Fibroblast of the aortic adventitia (primary cell): ENCODE measurements at regions not wholly inside any gene's neighbourhood (a gene's known extent, or its start where the extent isn't known, plus 50 kb on each side); places are given as distances from the start of the nearest gene placed in this dataset.

Experiments used
- DNase-seq: peaks from one replicate; pipeline ENCODE4 v3.0.0-alpha.2; 2010; ENCODE audit warnings: low read depth
- H3K4me3 ChIP-seq: 2 replicates; pipeline ENCODE4 v1.5.1; 2011; ENCODE audit warnings: low read depth, mild to moderate bottlenecking, control low read depth, low read length, moderate library complexity
- CTCF ChIP-seq: IDR thresholded peaks from 2 replicates; pipeline ENCODE4 v1.5.1; 2011; ENCODE audit warnings: mild to moderate bottlenecking, low read length, control low read depth, inconsistent platforms; ENCODE audit not compliant: insufficient read depth

DNA sequence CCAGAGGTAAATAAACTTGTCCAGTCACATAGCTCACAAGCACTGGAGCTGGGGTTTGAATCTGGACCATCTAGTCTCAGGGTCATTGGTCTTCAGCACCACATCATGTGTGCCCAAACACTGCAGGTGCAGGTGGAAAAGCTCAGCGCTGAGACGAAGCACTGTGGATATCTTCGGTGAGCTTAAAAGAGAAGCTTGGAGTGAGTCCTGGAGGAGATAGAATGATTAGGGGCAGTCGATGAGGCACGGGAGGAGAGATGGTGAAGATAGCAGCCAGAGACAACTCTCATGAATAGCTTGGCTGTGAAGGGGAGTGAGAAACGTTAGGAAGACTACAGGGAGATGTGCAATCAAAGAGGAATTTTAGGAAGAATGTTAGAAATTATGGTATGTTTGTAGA lies 389.3 kb downstream of the FGF9 start:
- no peak for TF ChIP-seq CTCF
- DNase-seq, result no peak
- no peak overlapping the region for H3K4me3 ChIP-seq

DNA sequence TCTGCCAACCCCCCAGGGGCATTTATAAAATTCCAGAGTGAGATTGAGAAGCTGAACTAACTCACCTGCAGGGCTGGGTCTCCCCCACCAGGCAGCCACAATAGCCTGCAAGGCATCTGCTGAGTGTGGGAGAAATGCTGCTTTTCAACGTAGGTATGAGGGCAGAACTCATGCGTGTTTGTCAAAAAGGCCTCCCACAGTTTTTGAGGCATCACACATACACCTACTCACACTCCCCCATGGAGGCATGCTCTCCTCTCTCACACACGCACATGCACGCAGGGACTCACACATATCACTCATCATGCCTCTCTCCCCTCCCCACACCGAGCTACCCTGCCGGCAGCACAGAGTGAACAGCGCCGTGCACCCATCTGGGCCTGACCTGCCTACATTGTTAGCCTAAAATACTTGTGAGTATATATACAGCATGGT lies 390.5 kb downstream of the FGF9 start:
- H3K4me3 ChIP-seq, result no peak overlapping the region
- DNase-seq, result no peak
- no peak for TF ChIP-seq CTCF

DNA sequence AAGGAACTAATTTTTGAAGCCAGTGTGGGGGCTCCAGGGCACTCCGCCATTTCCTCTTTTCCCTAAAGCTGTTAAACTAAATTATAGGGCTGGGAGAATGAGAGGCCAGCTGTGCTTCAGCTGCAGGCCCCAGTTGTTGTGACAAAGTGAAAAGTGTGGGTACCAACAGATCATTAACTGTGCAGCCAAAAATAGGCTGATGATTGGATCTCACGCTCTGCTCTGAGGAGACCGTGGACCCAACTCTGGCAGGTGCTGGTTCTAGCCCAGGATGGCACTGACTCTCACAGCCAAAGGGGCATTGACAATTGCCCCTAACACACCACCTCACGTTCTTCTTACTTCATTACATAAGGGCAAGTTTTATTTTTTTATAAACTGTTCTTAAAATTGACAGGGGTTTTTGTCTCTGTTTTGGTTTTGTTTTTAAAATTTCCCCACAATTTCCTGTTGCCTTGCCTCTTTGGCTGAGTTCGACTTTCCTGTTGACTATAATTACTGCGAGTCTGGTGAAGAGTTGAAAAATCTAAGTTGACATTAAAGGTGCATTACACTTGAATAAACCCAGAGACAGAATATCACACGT lies 391.0 kb downstream of the FGF9 start:
- no peak for TF ChIP-seq CTCF
- no peak for DNase-seq
- H3K4me3 ChIP-seq, result no peak overlapping the region

- peak; percentile 4 for DNase-seq
- no peak for TF ChIP-seq CTCF
- no peak overlapping the region for H3K4me3 ChIP-seq
These were observed 391.8 kb downstream of the FGF9 start for GRCh38 chr13:22062478-22063205.

DNA sequence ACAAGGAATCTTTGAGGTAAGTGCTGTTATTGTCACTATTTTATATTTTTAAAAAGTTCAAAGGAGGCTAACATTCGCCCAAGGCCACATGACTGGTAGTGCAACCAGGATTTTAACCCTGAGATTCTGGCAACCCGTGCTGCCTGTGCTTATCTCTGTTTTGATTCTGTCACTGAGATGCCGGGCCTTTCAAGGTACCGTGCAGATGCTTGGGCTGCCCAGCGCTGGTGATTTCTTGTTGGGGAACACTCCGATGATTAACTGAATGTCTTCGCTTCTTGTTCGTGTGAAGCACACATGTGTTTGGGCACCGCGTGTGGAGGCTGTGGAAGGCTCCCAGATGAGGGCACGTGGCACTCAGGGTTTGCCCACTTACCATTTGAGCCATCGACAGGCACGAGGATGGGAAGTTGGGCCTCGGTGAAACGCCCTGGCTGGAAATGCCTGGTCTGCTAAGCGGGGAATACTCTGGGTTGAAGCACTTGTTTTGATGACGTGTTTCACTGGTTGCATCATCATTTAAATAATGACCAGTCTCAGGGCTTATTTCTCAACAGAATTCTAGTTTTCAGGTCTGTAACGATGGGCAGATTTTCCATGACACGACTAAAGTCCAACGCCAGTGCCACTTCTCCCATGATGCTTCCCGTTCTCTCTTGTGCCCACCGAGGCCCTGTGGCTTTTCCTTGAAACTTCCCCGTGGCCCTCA lies 392.7 kb downstream of the FGF9 start:
- no peak overlapping the region for H3K4me3 ChIP-seq
- no peak for DNase-seq
- no peak for TF ChIP-seq CTCF

- no peak overlapping the region for H3K4me3 ChIP-seq
- peak; percentile 2 for DNase-seq
- TF ChIP-seq CTCF, result no peak
These were observed 394.2 kb downstream of the FGF9 start for GRCh38 chr13:22064854-22065620.
